ENCODE measurements at regions not wholly inside any gene's neighbourhood (a gene's known extent, or its start where the extent isn't known, plus 50 kb on each side); places are given as distances from the start of the nearest gene placed in this dataset.

DNA sequence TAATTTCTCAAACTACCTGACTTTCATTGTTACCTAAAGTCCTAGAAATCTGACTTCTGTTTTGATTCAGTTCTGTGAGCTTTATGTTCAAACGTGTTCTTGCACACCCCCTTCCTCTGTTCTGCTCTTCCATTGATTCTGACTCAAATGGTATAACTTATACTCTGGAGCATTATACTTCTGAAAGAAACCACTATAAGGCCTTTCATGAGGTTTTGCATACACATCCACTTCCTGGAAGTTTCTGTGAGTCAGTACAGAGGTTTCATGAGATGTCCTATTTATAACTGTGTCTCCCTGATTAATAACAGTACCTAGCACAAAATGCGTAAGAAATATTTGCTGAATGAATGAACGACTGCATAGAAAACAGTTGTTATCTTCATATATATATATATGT lies 540.2 kb upstream of the CT83 start:
- TF ChIP-seq, protein P1, sequence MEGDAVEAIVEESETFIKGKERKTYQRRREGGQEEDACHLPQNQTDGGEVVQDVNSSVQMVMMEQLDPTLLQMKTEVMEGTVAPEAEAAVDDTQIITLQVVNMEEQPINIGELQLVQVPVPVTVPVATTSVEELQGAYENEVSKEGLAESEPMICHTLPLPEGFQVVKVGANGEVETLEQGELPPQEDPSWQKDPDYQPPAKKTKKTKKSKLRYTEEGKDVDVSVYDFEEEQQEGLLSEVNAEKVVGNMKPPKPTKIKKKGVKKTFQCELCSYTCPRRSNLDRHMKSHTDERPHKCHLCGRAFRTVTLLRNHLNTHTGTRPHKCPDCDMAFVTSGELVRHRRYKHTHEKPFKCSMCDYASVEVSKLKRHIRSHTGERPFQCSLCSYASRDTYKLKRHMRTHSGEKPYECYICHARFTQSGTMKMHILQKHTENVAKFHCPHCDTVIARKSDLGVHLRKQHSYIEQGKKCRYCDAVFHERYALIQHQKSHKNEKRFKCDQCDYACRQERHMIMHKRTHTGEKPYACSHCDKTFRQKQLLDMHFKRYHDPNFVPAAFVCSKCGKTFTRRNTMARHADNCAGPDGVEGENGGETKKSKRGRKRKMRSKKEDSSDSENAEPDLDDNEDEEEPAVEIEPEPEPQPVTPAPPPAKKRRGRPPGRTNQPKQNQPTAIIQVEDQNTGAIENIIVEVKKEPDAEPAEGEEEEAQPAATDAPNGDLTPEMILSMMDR (IDR thresholded peaks at IDR 0.05): no peak
- TF ChIP-seq POLR2A (IDR thresholded peaks at IDR 0.05): no peak
- TF ChIP-seq POLR2AphosphoS5 (IDR thresholded peaks at IDR 0.05): no peak
- TF ChIP-seq EP300 (IDR thresholded peaks at IDR 0.05; ENCODE audit: low read depth): no peak
